Right lobe of liver (tissue), 6 donors: ENCODE measurements at regions not wholly inside any gene's neighbourhood (a gene's known extent, or its start where the extent isn't known, plus 50 kb on each side); places are given as distances from the start of the nearest gene placed in this dataset.

ENCODE experiments used
- ATAC-seq, 4 donors: fragments of 200-7000 bp; cut with Tn5 transposase; one replicate each; pipeline ENCODE4 v1.9.1; 2020; ENCODE audit warnings: mild to moderate bottlenecking in 4 of 4, moderate library complexity in 4 of 4
- DNase-seq, 3 donors: peaks; one replicate each; pipeline ENCODE4 v3.0.0-alpha.2; 2020
- H3K27ac ChIP-seq, 3 donors: fragments of 200-600 bp; one replicate each; pipeline ENCODE4 v1.8.0; 2022
- H3K27me3 ChIP-seq, 2 donors: fragments of 200-600 bp; one replicate each; pipeline ENCODE4 v1.8.0; 2022
- H3K36me3 ChIP-seq, 4 donors: fragments of 200-600 bp; sonication (generic) in 1 of 4; one replicate each; pipeline versions ENCODE4 v1.5.1 to v1.8.0; 2017 to 2022; ENCODE audit warnings: control low read depth in 1 of 4
- H3K4me1 ChIP-seq, 4 donors: fragments of 200-600 bp; sonication (generic) in 1 of 4; one replicate each; pipeline versions ENCODE4 v1.5.1 to v1.8.0; 2017 to 2022; ENCODE audit warnings: control low read depth in 1 of 4
- H3K4me3 ChIP-seq, 3 donors: fragments of 200-600 bp; one replicate each; pipeline ENCODE4 v1.8.0; 2022
- H3K9me3 ChIP-seq, 4 donors: fragments of 200-600 bp; sonication (generic) in 1 of 4; one replicate each; pipeline versions ENCODE4 v1.5.1 to v1.8.0; 2017 to 2022; ENCODE audit warnings: control low read depth in 1 of 4
- CTCF ChIP-seq, 4 donors: fragments of 200-600 bp in 3 of 4; fragments of 450-650 bp in 1 of 4; IDR thresholded peaks; one replicate each; pipeline versions ENCODE4 v1.5.1 to v1.8.0; 2016 to 2022; ENCODE audit warnings: antibody characterized with exemption in 4 of 4, mild to moderate bottlenecking in 2 of 4
- POLR2A ChIP-seq: fragments of 450-650 bp; IDR thresholded peaks from one replicate; pipeline ENCODE4 v1.6.1; 2017; ENCODE audit warnings: antibody characterized with exemption, mild to moderate bottlenecking
- WGBS: methylation state at CpG from one replicate; pipeline ENCODE4 v1.1.6; 2018; ENCODE audit warnings: low coverage, low lambda C conversion rate; ENCODE audit not compliant: insufficient coverage; ENCODE audit errors: missing lambda C conversion rate; 5-methylcytosine and 5-hydroxymethylcytosine counted together
- intact Hi-C, 2 donors: fragments of 100-400 bp; cut with DNase I; formaldehyde crosslinking; loops; one replicate each; pipeline versions ENCODE4 v1.11.2 to v1.14.1; 2022
- donor health status: DM: no; HTN: yes; CAD: no.
- donor health status: DM: no; HTN: no; CAD: no.
- donor health status: DM: no; HTN: no; CAD: no.
- donor health status: DM: no; HTN: yes; CAD: no.
- donor health status: DM: no; HTN: yes; CAD: no.

GRCh38 chr1:218537122-218537913, 192.2 kb downstream of the TGFB2 start:
- 62% methylated on average over 6 of the region's 6 CpGs for WGBS
- Histone ChIP-seq H3K4me3 (no peak overlapping the region), H3K36me3 (no peaks in the 10 kb centered on the region), H3K9me3 (no peaks in the 10 kb centered on the region), H3K4me1 (no peaks in the 10 kb centered on the region), H3K27ac (no peak overlapping the region), H3K27me3 (no peaks in the 10 kb centered on the region)
- TF ChIP-seq POLR2A (no peak), CTCF (IDR thresholded peaks at IDR 0.05) (no peak)
- intact Hi-C loops: no loop called here
- DNase-seq: no peak
- no peak for ATAC-seq

DNA sequence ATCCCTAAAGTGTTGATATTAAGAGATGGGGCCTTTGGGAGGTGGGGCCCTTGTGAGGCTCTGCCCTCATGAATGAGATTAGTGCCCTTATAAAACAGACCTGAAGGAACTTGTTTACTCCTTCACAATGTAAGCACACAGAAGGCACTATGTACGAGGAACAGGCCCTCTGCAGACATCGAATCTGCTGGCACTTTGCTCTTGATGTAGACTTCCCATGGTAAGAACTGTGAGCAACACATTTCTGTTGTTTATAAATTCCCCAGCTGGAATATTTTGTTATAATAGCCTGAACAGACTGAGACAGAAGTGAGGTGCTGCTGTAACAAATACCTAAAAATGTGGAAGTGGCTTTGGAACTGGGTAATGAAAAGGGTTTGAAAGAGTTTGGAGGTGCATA, 193.2 kb downstream of the TGFB2 start:
- 90% methylated on average over 2 of the region's 2 CpGs for WGBS
- H3K27ac ChIP-seq: no peak overlapping the region
- no peaks in the 10 kb centered on the region for H3K27me3 ChIP-seq

GRCh38 chr1:218546314-218546713, 201.2 kb downstream of the TGFB2 start:
- TF ChIP-seq CTCF (IDR thresholded peaks at IDR 0.05): no peak
- no peak for TF ChIP-seq POLR2A
- Histone ChIP-seq H3K4me3 (no peak overlapping the region), H3K27me3 (no peaks in the 10 kb centered on the region), H3K36me3 (no peaks in the 10 kb centered on the region), H3K27ac (no peak overlapping the region), H3K4me1 (no peaks in the 10 kb centered on the region), H3K9me3 (no peaks in the 10 kb centered on the region)
- no peak for ATAC-seq
- no peak for DNase-seq
- 100% methylated on average over 1 of the region's 1 CpG for WGBS
- intact Hi-C loops: no loop called here

More for the DNA sequence above, 193.2 kb downstream of the TGFB2 start:
- H3K9me3 ChIP-seq: no peaks in the 10 kb centered on the region
- TF ChIP-seq CTCF (IDR thresholded peaks at IDR 0.05): no peak
- TF ChIP-seq POLR2A: no peak
- no peaks in the 10 kb centered on the region for H3K4me1 ChIP-seq
- H3K4me3 ChIP-seq: no peak overlapping the region
- intact Hi-C loops: no loop called here
- no peak for ATAC-seq
- DNase-seq: no peak
- H3K36me3 ChIP-seq: no peaks in the 10 kb centered on the region

- Histone ChIP-seq H3K36me3 (no peaks in the 10 kb centered on the region), H3K4me1 (no peaks in the 10 kb centered on the region), H3K27me3 (no peaks in the 10 kb centered on the region), H3K4me3 (no peak overlapping the region), H3K27ac (no peak overlapping the region), H3K9me3 (no peaks in the 10 kb centered on the region)
- 68% methylated on average over 10 of the region's 10 CpGs for WGBS
- no peak for TF ChIP-seq POLR2A
- intact Hi-C loops: no loop called here
- DNase-seq (no peak), ATAC-seq (peak in 1 of 4 donors; percentile 27)
These were observed 203.0 kb downstream of the TGFB2 start for GRCh38 chr1:218547957-218548730.

DNA sequence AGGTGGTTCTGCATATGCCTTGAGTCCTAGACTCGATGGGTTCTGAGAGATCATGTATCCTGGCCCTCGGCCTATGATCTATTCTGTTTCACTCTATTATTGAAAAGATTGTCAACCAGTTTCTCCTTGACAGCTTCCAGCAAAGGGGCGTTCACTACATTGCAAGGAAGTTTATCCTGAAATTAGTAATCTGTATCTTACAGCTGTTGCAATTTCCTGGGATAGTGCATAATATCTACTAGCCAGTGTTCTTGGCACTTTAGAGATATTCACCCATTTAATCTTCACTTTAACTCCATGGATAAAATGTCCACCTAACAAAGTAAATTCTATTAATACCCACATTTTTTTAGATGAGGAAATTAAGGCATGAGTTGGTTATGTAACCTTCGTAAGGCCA, 203.6 kb downstream of the TGFB2 start:
- Histone ChIP-seq H3K27ac (no peak overlapping the region), H3K36me3 (no peaks in the 10 kb centered on the region), H3K27me3 (no peaks in the 10 kb centered on the region), H3K4me3 (no peak overlapping the region), H3K9me3 (no peaks in the 10 kb centered on the region), H3K4me1 (no peaks in the 10 kb centered on the region)
- ATAC-seq (no peak), DNase-seq (no peak)
- TF ChIP-seq POLR2A (no peak), CTCF (IDR thresholded peaks at IDR 0.05) (no peak)
- intact Hi-C loops: no loop called here
- 55% methylated on average over 4 of the region's 4 CpGs for WGBS
